GM18517 (cell line): ENCODE measurements at regions not wholly inside any gene's neighbourhood (a gene's known extent, or its start where the extent isn't known, plus 50 kb on each side); places are given as distances from the start of the nearest gene placed in this dataset.

Experiments
- ATAC-seq: cut with Tn5 transposase; IDR thresholded peaks from one replicate; pipeline ENCODE4 v1.9.1; 2021; ENCODE audit warnings: mild to moderate bottlenecking, moderate library complexity; ENCODE audit not compliant: unreplicated experiment

DNA sequence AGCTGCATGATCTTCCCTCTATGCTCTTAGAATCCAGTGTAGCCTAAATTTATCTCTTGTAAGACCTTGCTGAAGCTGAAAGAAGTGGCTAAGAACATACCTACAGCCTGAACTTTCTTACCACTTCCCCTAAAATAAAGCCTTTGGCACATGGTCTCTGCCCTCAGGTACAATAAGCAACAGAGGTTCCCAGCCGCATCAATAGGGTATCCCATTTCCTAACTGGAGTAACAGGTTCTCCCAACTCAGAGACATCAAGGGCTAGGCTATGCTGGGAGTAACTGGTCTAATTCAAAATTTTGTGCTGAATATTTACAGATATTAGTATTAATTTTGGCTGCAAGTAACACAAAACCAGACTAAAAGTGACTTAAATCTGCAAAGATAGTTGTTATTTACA, 335.8 kb upstream of the TRPC7 start:
- ATAC-seq, result no peak

DNA sequence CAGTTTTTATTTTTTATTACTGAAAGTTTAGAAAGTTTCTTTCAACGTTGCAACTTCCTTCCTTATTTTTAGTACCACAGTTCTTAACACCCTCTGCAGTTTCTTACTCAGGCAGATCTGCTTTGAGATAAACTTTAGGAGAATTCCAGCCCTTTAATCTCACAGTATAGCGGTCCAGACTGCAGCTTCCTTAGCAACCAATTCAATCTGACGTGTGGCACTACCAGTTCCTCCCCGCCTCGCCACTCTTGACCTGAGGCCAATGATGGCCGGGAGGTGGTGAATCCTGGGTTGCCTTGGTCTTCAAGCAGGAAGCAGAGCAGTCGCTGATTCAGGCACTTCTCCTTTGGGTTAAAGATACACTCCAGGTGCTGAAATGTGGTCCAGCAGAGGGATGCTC, 334.3 kb upstream of the TRPC7 start:
- no peak for ATAC-seq

DNA sequence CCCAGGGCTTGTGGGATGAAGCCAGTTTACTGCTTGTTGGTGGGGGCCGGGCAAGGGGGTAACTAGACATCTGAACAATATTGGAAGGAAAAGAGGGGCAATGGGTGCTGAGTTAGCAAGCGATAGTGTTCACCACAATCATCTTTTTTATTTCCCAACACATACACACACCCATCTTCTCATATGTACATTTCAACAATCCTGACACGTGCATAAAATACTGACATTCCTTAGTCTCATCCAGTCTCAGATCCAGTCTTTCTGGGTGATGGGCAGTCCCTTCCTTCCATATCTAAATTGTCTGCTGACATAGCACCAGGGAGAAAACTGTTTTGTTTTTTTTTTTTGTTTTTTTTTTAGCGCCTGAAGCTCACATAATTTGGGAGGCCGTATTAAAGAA, 333.6 kb upstream of the TRPC7 start:
- ATAC-seq, result no peak

DNA sequence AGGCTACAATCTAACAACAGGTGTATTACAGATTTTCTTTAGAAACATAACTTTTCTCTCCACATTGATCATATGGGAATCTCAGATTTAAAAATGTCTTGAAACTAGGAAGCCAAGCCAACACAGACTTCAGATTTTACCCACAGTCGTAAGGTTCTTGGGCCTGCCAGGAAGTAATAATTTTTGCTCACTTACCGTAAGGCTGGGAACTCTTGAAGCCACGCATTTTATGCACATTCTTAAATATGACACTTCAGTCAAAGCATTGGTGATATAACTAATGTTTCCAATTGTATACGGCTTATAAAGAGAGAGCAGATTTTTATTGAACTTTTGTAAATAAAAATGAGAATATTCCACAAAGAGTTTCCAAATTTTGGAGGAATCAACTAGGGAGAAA, 328.9 kb upstream of the TRPC7 start:
- no peak for ATAC-seq

DNA sequence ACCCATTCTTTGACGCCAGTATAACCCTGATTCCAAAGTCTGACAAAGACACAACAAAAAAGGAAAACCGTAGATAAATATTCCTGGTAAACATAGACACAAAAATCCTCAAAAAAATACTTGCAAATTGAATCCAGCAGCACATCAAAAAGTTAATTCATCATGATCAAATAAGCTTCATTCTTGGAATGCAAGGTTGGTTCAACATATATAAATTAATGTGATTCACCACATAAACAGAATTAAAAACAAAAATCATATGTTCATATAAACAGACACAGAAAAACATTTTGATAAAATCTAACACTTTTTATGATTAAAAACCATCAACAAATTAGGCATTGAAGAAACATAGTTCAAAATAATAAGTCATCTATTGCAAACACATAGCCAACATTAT, 324.2 kb upstream of the TRPC7 start:
- no peak for ATAC-seq

DNA sequence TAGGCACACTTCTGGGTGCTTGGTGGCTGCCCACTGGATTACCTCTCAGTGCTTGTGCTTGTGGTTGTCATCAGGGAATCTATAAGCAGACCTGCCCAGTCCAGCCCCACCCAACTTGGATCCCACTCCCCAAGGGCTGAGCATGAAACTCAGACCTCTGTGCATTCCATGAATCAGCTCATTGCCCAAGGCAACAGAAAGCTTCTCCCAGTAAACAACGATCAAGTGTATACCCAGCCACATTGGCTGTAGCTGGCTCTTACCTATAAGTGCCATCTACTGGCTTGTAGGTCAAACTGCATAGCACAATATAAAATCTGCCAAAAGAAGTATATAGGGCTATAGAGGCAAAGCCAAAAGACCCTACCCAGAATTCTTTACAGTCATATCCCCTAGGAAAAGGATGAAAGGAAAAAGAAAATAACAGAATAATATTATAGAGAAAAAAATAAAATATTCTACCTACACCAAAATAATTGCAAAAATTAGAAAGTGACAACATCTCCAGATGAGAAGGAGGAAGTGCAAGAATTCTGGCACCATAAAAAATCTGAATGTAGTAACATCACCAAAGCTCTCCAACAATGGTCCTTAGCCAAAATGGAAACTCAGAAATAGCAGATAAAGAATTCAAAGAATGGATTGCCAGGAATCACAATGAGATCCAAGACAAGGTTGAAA, 321.0 kb upstream of the TRPC7 start:
- no peak for ATAC-seq

DNA sequence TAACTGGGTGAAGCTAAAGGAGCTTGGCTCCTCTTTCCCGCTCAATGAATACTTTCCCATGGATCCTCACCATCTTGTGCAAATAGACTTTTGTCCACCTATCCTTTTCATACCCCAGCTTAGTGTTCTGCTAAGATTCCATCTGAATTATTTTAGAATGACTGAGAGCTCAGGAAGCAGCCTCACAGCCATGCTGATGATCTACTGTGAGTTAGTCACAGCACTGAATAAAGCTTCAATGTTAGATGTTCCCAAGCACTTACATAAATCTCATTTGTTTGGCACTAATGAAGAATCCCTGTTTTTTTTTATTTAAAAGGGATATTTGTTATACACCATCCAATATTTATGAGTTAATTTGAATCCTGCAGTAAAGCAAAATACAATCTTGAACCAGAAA, 317.6 kb upstream of the TRPC7 start:
- no peak for ATAC-seq

DNA sequence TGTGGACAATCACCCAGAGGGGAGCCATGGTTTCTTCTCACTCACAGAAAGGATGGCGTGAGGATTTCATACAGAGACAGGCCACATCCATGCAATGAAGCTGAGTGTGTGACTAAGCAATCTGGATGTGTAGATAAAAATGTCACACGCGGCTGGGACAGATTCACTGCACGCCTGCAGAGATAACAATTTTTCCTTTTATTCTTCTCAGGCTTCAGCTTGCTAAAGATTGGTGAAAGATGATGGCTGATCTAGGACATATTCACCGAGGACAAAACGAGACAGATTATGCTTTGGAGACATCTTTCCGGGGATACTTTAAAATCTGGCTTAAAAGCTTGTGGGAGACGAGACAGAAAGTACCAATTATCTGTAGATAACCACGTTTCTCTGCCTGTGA, 313.9 kb upstream of the TRPC7 start:
- no peak for ATAC-seq

DNA sequence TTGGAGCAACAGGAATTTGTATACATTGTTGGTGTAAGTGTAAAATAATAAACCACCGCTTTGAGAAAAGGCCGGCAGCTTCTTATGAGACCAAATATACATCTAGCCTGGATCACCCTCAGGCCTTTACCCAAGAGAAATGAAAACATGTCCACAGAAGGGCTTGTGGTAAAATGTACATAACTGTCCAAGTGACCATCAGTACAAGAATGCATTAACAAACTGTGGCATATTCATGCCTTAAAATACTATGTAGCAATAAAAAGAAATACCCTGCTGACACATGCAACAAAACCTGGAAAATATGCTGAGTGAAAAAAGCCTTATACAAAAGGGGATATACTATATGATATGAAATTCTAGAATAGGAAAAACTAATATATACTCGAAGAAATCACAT, 311.9 kb upstream of the TRPC7 start:
- no peak for ATAC-seq

DNA sequence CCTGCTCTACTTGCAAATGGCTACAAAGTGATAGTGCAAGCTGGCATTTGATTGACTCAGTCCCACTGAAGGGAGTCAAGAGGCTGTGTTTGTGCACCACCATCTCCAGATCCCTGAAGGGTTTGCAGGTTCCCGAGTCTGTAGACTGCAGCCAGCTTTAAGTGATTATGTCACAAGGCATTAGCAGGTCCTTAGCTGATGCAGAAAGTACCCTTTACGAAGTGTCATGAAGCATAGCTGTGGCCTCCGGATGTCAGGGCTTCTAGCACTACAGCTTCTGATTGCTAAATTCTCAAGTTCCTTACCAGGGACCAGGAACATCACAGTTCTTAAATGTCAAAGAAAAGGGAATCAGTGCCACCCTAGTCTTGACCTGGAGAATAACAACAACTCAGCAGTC, 311.3 kb upstream of the TRPC7 start:
- ATAC-seq, result no peak

DNA sequence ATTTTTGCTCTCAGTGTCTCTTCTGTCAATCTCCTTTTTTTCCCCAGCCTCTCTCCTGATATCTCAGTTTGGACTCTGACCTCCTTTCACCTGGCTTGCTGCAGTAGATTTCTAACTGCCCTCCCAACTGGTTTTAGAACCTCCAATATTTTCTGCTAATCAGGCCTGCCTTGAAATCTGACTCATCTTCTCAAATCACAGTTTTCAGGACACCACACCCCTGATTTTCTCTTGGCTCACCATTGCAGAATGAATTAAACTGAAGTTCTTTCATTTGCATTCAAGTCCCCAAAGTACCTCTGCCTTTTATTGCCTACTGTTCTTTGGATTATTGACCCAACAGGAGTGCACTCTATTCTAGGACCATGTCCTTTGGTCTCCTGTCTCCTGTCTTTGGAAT, 310.4 kb upstream of the TRPC7 start:
- ATAC-seq, result no peak

DNA sequence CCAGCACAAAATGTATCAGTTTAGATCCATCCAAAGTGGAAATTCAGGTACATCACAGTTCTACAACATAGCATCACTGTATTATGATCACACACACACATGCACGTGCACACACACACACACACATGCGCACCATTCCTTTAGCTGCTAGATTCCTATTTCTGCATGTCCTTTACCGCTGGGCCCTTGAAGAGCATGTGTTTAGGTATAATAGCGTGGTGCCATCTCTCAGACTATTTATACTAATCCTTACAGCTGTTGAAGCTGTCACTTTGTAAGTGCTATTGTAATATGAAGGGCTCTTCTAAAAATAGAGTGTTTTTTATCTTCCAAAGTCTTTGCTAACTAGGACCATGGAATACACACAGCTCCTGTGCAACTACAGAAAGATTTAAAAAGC, 308.8 kb upstream of the TRPC7 start:
- ATAC-seq, result no peak

DNA sequence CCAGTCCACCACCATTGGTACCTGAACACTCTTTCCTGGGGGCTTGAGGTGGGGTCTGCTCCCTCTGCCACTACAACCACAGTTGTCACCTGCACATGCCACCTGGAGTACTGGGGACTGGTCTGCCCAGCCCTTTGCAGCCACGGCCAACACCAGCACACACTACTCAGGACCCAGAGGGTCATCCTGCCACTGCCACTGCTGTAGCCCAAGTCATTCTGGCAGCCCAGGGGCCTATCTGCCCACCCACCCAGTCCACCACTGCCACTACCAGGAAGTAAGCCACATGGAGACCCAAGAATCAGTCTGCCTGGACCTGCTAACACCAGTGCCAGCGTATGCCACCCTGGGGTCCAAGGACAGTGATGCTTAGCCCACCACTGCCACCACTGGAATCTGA, 302.4 kb upstream of the TRPC7 start:
- no peak for ATAC-seq

DNA sequence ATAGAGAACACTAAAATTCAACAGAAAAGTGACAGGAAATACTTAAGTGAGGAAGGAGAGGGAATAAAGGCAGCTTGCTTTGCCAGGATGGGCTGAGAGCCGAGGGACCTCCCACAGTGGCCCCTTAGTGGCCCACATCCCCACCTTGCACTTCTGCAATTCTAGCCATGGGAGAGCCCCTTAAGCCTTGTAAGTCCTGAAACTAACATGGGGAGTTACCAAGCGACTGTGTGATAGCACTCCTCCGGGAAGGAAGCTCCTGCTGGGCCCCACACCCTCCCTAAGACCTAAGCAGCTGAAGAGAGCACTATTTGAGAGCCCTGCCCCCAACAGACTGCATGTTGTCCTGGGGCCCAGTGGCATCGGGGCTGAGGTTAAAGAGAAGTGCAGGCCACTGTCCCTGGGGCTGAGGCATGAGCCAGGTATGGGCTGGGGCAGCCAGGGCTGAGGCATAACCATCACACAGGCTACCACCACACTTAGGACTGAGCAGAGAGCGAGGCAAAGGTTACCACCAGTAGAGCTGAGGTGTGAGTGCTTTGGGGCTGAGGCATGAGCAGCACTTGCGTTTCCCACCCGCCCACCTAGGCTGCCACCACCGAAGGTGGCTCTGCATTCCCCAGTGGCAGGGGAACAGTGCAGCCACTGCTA, 301.8 kb upstream of the TRPC7 start:
- no peak for ATAC-seq

DNA sequence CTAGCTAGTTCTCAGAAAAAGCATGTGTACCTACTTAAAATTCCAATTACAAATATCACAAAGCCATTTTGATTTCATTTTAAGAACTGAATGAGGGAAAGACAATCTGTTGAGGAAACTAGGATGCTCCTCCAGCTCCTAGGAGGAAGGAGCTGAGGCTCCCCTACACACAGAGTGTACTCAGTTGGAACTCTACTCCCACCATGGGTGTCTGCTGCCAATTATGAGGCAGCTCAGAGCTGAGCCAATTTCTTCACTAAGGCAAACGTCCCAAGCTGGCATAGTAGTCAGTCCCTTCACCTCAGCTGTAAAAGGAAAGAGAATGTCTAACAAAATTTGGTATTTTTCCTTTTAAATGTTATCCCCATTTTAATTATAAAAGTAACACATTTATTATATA, 300.0 kb upstream of the TRPC7 start:
- no peak for ATAC-seq

DNA sequence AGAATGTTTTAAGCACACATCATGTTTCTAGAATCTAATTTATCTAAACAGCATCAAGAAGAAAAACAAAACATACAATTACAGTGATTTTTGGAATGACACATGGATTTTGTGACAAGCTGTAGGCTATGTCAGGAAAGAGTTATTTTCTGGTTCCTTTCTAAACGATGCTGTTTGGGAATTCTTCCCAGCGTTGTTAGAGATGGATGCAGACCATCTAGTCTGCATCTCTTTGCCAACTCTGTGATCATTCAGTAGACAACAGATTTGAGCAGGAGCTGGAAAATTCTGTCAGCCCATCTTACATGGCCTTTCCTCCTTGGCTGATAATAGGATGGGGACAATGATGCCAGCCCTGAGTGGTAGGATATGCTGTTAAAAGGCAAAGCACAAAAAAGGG, 295.7 kb upstream of the TRPC7 start:
- no peak for ATAC-seq

DNA sequence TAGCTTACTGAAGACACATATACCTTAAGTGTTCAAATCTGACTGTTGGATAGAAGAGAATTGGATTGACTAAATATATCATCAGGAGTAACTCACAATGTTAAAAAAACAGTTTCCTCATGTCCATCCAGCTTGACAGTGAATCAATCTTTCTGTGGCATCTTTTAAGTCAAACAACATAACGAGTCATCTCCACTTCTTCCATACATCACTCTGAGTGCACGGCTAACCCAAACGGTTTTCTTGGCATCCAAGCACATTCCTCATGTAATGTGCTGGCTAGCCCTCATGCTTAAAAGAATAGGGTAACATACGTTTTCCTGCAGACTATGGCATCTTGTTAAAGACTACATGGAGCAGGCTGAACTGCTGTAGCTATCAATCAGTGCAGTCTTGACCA, 291.5 kb upstream of the TRPC7 start:
- ATAC-seq, result no peak

DNA sequence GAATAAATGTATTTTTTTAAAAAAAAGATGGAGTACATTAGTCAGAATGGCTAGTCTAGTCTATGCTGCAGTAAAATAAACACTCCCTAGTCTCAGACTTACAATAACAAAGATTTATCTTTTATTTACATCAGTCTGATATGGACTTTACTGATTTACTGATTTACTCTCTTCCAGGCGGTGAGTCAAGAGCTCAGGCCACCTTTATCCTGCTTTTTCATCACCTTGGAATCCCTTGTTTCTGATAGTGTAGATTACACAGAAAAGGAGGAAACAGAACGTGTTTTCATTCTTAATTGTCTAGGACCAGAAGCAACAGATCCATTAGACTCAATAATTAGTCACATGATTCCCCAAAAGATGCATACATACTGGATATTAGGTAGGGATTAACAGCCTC, 290.1 kb upstream of the TRPC7 start:
- no peak for ATAC-seq

DNA sequence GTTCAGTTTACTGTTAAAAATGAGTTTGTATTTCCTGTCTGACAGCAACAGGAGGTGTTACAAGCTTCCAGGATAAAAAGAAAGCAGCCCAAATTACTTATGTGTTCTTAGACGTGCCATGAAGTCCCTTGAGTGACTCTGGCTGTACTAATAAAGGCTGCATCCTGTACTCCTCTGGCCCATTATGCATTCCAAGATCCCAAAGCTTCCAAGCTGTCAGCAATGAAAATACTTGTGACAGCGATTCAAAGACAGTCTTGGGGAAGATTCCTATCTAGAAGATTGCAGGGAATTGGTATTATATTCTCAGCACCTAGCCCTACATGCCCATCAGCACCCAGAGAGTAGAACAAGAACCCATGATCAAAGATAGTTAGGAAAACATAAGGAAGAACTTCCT, 281.6 kb upstream of the TRPC7 start:
- ATAC-seq, result no peak

DNA sequence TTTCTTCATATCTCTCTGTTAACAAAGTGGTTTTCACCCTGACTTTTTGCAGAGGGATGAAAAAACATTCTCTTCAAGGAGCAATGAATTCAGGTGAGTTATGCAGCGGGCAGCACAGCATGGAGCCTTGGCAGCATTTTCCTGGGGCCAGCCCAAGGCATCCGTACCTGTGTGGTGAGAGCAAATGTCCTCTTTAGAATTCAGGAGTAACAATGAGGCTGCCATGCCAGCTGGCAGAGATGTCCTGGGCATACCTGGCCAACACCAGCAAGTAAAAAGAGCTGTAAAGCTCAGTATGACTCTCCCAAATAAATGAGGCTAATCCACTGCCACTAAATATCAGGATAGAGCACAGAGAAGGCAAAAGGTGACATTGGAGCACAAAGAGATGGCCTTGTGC, 277.6 kb upstream of the TRPC7 start:
- ATAC-seq, result no peak

DNA sequence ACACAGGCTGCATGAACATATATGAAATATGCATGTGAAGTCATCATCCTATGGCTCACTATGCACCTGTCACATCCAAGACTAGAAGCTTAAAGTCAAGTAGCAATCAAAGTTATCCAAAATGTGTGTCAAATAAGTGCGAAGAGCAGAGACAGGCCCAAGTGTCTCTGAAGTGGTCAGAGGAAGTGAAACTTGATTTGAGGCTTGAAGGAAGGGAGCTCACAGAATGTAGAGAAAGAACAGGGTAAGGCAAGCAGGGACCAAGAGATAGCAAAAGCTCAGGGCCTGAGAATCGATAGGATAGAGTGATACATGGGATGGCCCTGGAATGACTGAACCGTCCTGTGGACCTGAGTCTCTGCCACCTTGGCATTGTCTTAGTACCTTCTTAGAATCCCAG, 274.3 kb upstream of the TRPC7 start:
- no peak for ATAC-seq

DNA sequence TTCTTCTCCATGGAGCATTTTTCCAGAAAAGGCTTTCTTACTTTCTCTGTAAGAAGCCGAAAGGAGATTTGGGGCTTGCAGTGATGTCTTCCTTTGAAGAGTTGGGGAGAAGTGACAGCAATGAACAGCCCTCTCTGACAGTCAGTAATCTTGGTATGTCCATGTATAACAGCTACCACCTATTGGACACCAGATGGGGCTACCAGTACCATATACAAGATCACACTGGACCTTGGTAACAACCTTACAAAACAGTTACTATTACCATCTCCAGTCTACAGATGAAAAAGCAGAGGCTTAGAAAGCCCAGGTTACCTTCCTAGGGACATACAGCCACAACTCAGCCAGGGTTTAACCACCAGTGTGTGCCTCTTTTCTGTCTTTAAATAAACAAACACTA, 272.7 kb upstream of the TRPC7 start:
- no peak for ATAC-seq

DNA sequence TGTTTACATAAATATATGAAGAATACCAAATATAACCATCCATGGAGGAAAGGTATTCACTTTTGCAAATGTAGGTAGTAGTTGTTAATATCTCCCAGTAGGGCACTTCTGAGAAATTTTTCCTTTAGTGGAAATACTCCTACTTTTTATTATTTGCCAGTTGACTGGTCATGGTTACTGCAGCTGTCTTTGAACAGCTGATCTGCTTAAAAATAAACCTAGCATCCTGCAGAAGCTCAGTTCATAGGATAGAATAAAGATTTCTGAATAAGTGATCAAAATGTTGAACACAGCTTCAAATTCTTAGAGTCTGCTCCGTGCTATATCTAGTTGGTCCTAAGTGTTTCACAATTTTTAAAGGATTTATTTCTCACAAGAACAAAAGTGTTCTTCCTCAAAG, 270.7 kb upstream of the TRPC7 start:
- ATAC-seq, result no peak
